ENCODE measurements at regions not wholly inside any gene's neighbourhood (a gene's known extent, or its start where the extent isn't known, plus 50 kb on each side); places are given as distances from the start of the nearest gene placed in this dataset.
"Not testable (repeated sequence)": the region's sequence is repeated elsewhere in the genome, so short reads cannot be mapped to it uniquely, and the experiment has no call there.

DNA sequence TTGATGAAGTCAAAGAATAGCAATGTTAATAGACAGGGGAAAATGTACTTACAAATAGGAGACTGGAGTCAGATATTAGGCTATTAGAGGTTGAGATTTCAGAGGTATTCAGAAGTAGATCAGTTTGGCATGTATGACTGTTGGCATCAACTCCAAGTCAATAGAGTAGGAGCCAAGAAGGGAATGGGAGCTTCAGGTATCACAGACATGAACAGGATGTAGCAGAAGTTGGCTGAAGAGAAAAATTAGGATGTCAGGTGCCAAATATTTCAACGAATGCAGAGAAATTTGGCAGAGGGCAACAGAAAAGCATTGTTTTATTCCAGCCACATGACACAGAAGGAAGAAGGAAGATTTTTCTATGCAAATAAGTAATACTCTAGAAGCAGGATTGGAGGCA lies 69.7 kb downstream of the GLYATL1 start:
- DNase-seq: no peak
- Mint-ChIP-seq H3K27ac (peak overlapping the region in 1 of 6 donors; percentile 31), H3K27me3 (ENCODE audit: low read depth in 3 of 3) (peaks cover 0 to 15% (median 2%) of the 10 kb centered on the region in 3 donors), H3K4me3 (no peak overlapping the region), H3K36me3 (no peaks in the 10 kb centered on the region), H3K4me1 (no peaks in the 10 kb centered on the region), H3K9me3 (no peaks in the 10 kb centered on the region)

DNA sequence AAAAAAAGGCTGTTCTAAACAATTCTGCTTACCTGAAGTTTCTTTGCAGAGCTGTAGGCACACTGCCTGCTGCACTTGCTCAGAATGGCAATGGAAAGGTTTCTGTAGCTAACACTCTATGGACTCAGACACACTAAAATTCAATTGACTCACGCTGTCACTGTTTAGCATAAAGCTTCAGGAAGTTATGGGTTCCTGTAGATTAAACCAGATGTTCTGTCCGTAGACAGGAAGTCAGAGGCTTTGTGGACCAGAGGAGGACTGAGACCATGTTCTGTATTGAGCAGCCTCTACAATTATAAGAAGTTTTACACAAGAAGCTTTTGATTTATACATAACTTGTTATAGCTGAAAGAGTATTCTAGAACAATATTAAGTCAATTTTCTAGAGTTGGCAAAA lies 70.4 kb downstream of the GLYATL1 start:
- Mint-ChIP-seq H3K9me3 (no peaks in the 10 kb centered on the region), H3K27me3 (ENCODE audit: low read depth in 3 of 3) (peaks cover 0 to 15% (median 2%) of the 10 kb centered on the region in 3 donors), H3K36me3 (no peaks in the 10 kb centered on the region), H3K27ac (no peak overlapping the region), H3K4me3 (no peak overlapping the region), H3K4me1 (no peaks in the 10 kb centered on the region)
- DNase-seq: no peak

DNA sequence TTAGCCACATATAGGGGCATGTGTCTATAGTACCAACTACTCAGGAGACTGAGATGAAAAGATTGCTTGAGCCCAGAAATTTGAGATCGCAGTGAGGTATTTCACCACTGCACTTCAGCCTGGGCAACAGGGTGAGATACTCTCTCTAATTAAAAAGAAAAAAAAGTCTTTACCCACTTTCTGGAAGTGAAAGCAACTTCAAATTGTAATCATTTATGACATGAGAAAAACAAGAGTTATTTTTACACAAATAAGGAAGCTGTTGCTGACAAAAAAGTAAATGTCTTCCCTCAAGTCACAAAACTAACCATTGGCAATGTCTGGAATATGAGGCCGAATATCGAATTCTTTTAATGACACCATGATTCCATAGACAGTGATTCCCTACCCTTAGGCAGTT lies 71.4 kb downstream of the GLYATL1 start:
- no peaks in the 10 kb centered on the region for H3K4me1 Mint-ChIP-seq
- no peak overlapping the region for H3K4me3 Mint-ChIP-seq
- H3K36me3 Mint-ChIP-seq: no peaks in the 10 kb centered on the region
- H3K27me3 Mint-ChIP-seq (ENCODE audit: low read depth in 3 of 3): peaks cover 0 to 15% (median 2%) of the 10 kb centered on the region in 3 donors
- DNase-seq: no peak
- H3K27ac Mint-ChIP-seq: no peak overlapping the region
- no peaks in the 10 kb centered on the region for H3K9me3 Mint-ChIP-seq

DNA sequence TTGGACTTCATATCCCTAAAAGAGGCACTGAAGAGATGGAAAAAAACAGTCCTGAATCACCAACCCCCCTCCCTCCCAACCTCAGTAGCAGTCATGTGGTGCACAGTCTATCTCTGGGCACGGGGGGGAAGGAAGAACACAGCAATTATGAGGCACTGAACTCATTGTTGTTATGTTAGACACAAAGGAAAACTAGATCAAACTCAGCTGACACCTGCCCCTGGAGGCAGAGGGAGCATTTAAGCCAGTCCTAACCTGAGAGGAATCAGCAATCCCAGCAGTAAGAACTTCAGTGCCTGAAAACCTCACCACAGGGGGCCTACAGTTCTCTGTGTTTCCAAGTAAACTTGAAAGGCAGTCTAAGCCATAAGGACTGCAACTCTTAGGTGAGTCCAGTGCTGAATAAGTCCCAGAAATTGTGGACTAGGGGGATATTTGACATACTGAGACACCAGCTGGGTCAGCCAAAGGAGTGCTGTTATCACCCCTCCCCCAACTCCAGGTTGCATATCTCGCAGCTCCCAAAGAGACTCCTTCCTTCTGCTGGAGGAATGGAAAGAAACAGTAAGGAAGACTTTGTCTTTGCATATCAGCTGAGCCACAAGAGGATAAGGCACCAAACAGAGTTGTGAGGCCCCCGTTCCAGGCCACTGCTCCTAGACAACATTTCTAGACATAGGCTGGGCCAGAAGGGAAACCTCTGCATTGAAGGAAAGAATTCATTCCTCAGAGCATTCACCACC lies 72.5 kb downstream of the GLYATL1 start:
- no peak overlapping the region for H3K4me3 Mint-ChIP-seq
- peaks cover 0 to 15% (median 2%) of the 10 kb centered on the region in 3 donors for H3K27me3 Mint-ChIP-seq (ENCODE audit: low read depth in 3 of 3)
- no peaks in the 10 kb centered on the region for H3K36me3 Mint-ChIP-seq
- no peak overlapping the region for H3K27ac Mint-ChIP-seq
- H3K4me1 Mint-ChIP-seq: no peaks in the 10 kb centered on the region
- H3K9me3 Mint-ChIP-seq: no peaks in the 10 kb centered on the region
- no peak for DNase-seq

DNA sequence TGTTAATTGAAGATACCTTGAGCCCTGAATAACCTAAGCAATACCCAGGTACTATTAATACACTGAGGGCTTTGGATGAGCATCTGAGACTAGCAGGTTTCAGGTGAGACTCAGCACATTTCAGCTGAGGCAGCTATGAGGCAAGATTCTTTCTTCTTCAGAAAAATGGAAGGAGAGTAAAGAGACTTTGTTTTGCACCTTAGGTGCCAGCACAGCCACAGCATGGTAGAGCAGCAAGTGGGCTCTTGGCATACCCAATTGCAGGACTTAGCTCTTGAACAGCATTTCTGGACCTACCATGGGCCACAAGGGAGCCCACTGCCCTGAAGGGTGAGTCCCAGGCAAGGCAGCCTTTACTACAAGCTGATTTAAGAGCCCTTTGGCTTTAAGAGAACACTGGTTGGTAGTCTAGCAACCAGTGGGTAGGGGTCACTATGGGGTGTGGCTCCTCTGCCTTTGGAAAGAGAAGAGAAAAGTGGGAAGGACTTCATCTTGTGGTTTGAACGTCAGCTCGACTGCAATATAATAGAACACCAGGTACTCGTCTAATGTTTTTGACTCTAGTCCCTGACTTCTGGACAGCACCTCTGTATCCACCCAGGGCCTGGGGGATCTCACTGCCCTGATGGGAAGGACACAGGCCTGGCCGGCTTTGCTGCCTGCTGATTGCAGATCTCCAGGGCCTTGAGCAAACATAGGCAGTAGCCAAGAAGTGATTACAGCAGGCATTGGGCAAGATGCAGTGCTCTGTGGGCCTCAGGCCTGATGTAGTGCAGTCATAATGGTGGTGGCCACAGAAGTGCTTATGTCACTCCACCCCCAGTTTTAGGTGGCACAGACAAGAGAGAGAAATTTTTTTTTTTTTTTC lies 73.3 kb downstream of the GLYATL1 start:
- peaks cover 0 to 15% (median 2%) of the 10 kb centered on the region in 3 donors for H3K27me3 Mint-ChIP-seq (ENCODE audit: low read depth in 3 of 3)
- no peaks in the 10 kb centered on the region for H3K36me3 Mint-ChIP-seq
- H3K4me1 Mint-ChIP-seq: no peaks in the 10 kb centered on the region
- no peak for DNase-seq
- no peaks in the 10 kb centered on the region for H3K9me3 Mint-ChIP-seq
- H3K4me3 Mint-ChIP-seq: no peak overlapping the region
- no peak overlapping the region for H3K27ac Mint-ChIP-seq

DNA sequence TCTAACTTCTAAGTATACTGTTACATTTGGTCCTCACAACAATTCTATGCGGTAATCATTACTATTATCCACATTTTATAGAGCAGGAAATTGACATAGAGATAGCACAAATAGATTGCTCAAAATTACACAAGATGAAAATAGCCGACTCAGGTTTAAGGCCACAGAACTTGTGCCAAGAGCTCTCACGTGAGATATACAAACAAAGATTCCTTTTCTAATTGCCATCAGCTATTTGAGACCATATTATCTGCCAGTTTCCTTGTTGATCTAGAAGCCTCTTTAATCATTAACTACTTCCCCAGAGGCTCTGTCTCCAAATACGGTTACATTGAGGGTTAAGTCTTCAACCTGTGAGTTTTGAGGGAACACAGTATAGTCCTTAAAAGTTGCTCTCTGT lies 61.0 kb upstream of the GLYATL1B start:
- H3K4me1 Mint-ChIP-seq: no peaks in the 10 kb centered on the region
- H3K36me3 Mint-ChIP-seq: no peaks in the 10 kb centered on the region
- DNase-seq: no peak
- H3K9me3 Mint-ChIP-seq: peaks cover 0 to 2% (median 0%) of the 10 kb centered on the region in 6 donors
- H3K4me3 Mint-ChIP-seq: no peak overlapping the region
- H3K27ac Mint-ChIP-seq: no peak overlapping the region
- peaks cover 3 to 9% (median 3%) of the 10 kb centered on the region in 3 donors for H3K27me3 Mint-ChIP-seq (ENCODE audit: low read depth in 3 of 3)

DNA sequence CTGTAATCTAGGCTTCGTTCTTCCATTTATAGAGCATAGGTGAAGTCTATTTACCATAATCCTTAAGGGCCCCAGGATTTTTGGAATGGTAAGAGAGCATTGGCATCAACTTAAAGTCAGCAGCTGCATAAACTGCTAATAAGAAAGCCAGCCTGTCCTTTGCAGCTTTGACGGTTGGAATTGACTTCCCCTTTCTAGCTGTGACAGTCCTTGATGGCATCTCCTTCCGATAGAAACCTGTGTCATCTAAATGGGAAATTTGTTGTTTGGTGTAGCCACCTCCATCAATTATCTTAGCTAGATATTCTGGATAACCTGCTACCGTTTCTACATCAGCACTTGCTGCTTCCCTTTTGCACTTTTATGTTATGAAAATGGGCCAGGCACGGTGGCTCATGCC lies 58.0 kb upstream of the GLYATL1B start:
- no peak overlapping the region for H3K27ac Mint-ChIP-seq
- H3K4me3 Mint-ChIP-seq: no peak overlapping the region
- DNase-seq: no peak
- peaks cover 3 to 6% (median 3%) of the 10 kb centered on the region in 3 donors for H3K27me3 Mint-ChIP-seq (ENCODE audit: low read depth in 3 of 3)
- H3K4me1 Mint-ChIP-seq: no peaks in the 10 kb centered on the region
- H3K9me3 Mint-ChIP-seq: no peaks in the 10 kb centered on the region
- H3K36me3 Mint-ChIP-seq: no peaks in the 10 kb centered on the region

DNA sequence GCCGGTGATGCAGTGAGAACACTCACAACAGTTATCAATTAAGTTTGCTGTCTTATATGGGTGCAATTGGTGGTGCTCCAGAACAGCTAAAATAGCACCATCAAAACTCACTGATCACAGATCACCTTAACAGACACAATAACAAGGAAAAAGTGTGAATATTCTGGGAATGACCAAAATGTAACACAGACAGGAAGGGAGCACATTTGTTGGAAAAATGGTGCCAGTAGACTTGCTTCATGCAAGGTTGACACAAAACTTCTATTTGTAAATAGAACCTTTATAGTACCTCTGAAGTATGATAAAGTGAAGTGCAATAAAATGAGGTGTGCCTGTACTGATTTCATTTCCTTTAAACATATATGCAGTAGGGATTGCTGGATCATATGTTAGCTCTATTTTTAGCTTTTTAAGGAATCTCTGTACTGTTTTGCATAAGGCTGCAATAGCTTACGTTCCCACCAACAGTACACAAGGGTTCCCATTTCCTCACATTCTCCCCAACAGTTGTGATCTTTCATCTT lies 56.7 kb upstream of the GLYATL1B start:
- peaks cover 5 to 9% (median 7%) of the 10 kb centered on the region in 3 donors for H3K27me3 Mint-ChIP-seq (ENCODE audit: low read depth in 3 of 3)
- no peak overlapping the region for H3K27ac Mint-ChIP-seq
- no peaks in the 10 kb centered on the region for H3K36me3 Mint-ChIP-seq
- no peak for DNase-seq
- H3K4me3 Mint-ChIP-seq: no peak overlapping the region
- no peaks in the 10 kb centered on the region for H3K4me1 Mint-ChIP-seq
- H3K9me3 Mint-ChIP-seq: no peaks in the 10 kb centered on the region

DNA sequence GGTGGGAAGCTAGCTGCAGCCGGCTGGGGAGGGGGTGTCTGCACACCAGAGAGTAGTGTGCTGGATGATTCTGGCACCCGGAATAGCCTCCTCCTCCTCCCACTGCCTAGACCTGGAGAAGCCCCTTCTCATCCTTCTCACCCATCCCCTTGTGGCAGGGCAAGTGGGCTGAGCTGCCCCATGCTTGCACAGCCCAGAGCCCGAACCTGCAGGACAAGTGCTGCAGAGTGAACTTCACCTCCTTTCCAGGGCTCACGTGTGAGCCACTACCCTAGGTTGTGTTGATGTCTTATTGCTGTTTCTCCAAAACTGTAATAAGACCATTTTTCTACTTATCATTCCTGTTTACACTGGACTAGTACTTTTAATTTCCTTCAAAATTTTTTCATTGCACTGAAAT lies 56.1 kb upstream of the GLYATL1B start:
- H3K4me3 Mint-ChIP-seq: no peak overlapping the region
- H3K36me3 Mint-ChIP-seq: no peaks in the 10 kb centered on the region

DNA sequence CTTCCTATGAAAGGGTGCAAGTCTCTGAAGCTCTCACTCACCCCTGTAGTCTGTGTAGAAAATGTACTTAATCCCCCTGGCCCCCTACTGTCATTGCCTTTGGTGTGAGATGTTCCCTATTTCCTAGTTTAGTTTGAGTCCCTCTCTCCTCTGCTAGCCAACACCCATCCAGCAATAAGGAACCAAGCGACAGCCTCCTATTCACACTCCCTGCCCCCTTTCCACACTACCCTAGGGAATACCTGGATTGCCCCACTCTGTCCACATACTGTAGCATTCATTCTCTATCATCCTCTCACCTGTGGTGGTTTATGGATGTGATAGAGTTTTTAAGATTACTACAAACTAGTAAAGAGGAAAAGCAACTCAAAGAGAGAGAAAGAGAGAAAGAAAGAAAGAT lies 54.4 kb upstream of the GLYATL1B start:
- H3K9me3 Mint-ChIP-seq, H3K4me1 Mint-ChIP-seq, DNase-seq, H3K4me3 Mint-ChIP-seq, H3K27ac Mint-ChIP-seq, H3K36me3 Mint-ChIP-seq: not testable (repeated sequence)
- peaks cover 7 to 13% (median 8%) of the 10 kb centered on the region in 3 donors for H3K27me3 Mint-ChIP-seq (ENCODE audit: low read depth in 3 of 3)

More for the DNA sequence above, 56.1 kb upstream of the GLYATL1B start:
- DNase-seq: no peak
- peaks cover 5 to 10% (median 7%) of the 10 kb centered on the region in 3 donors for H3K27me3 Mint-ChIP-seq (ENCODE audit: low read depth in 3 of 3)
- no peak overlapping the region for H3K27ac Mint-ChIP-seq
- H3K4me1 Mint-ChIP-seq: no peaks in the 10 kb centered on the region
- no peaks in the 10 kb centered on the region for H3K9me3 Mint-ChIP-seq

Data from immature natural killer cell (primary cell).